HG03025 (cell line): ENCODE measurements at regions not wholly inside any gene's neighbourhood (a gene's known extent, or its start where the extent isn't known, plus 50 kb on each side); places are given as distances from the start of the nearest gene placed in this dataset.
"Not testable (repeated sequence)": the region's sequence is repeated elsewhere in the genome, so short reads cannot be mapped to it uniquely, and the experiment has no call there.

Source experiments
- ATAC-seq: cut with Tn5 transposase; IDR thresholded peaks from one replicate; pipeline ENCODE4 v1.9.1; 2021; ENCODE audit warnings: mild to moderate bottlenecking, moderate library complexity; ENCODE audit not compliant: unreplicated experiment, low FRiP score

DNA sequence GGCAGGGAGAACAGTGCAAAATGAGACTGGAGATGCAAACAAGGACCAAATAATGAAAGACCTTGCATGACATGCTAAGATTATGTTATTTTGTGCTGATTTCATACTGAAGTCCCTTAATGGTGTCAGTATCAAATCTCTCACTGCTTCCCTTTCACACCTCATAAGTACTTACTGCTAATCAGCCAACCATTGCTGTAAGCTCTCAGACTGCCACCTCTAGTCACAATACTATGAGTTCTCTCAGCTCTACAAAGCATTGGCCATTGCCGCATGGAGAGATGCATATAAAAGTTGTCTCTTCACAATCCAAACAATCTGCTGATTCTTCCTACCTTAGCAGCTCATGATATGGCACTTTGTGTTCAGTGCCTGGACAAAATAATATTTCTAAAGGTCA, 375.4 kb downstream of the LTN1 start:
- ATAC-seq = no peak

DNA sequence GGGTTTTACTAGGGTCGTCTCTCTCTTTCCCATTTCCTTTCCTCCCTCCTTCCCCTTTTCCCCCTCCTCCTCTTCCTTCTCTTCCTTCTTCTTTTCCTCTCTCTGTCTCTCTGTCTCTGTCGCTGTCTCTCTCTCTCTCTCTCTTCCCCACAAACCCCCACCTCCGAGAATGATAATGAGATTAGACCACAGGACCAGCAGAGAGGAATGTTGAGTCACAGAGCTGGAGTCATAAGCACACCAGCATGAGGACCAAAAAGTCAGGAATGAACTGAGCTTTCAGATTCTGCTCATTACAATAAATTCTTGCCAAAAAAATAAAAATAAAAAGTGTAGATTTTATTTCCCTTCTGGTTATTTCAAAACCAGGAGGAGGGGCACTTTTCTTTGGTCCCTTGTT, 377.4 kb downstream of the LTN1 start:
- ATAC-seq = no peak

DNA sequence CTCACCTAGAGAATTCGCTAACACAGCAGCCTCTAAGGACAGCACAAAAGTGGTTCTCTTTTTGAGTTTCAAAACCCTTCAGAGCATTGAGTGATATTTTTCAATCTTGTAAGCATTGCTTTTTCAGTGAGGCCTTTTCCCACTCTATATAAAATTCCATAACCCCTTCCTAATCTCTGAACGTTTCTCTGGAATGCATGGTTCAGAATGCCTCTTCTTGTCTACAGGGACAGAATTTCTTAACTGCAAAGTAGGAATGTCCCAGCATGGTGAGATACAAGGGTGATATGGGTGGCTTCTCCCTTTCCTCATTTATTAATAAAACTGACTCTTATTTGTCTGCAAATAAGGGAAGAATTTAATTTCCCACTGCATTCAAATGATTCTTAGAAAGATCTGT, 377.9 kb downstream of the LTN1 start:
- no peak for ATAC-seq

GRCh38 chr21:28608646-28609045, 384.0 kb downstream of the LTN1 start:
- ATAC-seq = no peak

- ATAC-seq = no peak
These were observed 385.1 kb downstream of the LTN1 start for GRCh38 chr21:28607545-28607944.

DNA sequence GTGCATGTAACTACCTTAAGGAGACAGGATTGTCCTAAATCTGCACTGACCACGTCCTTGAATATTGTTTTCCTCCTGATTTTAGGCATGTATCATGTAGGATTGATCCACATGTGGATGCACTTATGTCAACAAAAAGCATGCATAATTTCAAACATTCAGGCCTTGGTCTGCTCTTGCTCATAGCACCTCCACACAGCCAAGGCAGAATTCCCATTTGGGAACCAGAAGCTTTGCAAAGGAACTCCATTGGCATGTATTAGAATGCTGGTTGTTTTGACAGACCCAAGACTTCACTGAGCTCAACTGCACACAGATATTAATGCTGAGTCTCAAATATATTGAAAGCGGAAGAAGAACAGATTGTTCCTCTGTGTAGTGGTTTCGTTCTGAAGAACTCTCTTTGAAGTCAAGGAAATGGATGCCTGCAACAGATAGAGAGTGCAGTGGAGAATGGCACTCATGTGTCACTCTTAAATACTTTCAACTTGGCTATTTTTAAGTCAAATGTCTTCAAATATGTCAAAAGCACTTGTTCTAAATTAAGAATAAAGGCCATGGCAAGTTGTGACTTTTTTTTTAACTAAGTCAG, 387.6 kb downstream of the LTN1 start:
- ATAC-seq = peak; percentile 88

DNA sequence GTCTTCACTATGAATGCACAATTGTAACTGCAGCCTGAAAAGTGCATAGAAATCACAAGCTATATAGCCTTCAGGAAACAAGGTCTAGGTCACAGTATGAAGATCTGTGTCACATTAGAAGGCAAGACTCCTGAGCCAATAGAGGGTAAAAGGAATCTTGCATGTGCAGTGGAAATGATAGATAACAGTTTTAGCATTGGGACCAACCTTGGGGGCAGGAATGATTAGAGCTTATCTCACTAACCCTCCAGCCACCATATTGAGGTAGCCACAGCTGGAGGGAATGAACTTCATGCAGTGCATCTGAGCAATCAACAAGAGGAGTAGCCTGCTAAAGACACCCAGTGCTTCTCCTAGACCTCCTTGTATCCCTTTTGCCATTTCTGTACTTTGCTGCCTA, 390.1 kb downstream of the LTN1 start:
- no peak for ATAC-seq

- ATAC-seq = no peak
These were observed 394.5 kb downstream of the LTN1 start for GRCh38 chr21:28598214-28598613.

GRCh38 chr21:28592205-28592865, 400.3 kb downstream of the LTN1 start:
- ATAC-seq = no peak

- ATAC-seq = no peak
These were observed 402.0 kb downstream of the LTN1 start for GRCh38 chr21:28590676-28591075.

GRCh38 chr21:28590026-28590425, 402.7 kb downstream of the LTN1 start:
- no peak for ATAC-seq

DNA sequence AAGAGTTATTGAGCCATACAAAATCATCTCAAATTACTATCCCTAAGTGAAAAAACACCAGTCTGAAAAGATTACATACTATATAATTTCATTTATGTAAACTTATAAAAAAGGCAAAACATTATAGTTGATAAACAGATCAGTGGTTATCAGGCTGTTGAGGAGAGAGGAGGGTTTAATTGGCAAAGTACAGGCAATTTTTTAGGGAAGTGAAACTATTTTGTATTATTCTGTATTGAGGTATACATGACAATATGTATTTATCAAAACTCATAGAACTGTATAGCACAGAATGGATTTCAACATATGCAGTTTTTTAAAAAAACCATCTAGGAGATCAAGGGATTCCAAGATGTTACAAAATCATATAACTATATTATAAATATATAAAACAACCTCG, 403.7 kb downstream of the LTN1 start:
- no peak for ATAC-seq

GRCh38 chr21:28587748-28588147, 404.9 kb downstream of the LTN1 start:
- no peak for ATAC-seq

GRCh38 chr21:28581976-28582375, 410.7 kb downstream of the LTN1 start:
- no peak for ATAC-seq

DNA sequence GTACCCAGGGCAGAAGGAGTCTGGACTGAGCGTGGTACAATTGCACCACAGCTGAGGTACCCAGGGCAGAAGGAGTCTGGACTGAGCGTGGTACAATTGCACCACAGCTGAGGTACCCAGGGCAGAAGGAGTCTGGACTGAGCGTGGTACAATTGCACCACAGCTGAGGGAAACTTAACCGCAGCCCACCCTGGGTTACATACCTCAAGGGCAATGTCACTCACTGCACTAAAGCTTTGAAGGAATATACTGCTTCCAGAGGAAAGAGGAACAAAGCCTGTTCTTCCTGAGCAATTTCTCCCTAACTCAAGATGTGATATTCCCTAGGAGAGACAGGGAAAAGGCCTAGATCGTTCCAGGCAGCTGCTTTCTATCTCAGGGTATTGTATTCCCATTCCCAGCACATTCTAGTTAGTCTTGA, 411.4 kb downstream of the LTN1 start:
- not testable (repeated sequence) for ATAC-seq

- ATAC-seq = no peak
These were observed 412.1 kb downstream of the LTN1 start for GRCh38 chr21:28580585-28580984.

DNA sequence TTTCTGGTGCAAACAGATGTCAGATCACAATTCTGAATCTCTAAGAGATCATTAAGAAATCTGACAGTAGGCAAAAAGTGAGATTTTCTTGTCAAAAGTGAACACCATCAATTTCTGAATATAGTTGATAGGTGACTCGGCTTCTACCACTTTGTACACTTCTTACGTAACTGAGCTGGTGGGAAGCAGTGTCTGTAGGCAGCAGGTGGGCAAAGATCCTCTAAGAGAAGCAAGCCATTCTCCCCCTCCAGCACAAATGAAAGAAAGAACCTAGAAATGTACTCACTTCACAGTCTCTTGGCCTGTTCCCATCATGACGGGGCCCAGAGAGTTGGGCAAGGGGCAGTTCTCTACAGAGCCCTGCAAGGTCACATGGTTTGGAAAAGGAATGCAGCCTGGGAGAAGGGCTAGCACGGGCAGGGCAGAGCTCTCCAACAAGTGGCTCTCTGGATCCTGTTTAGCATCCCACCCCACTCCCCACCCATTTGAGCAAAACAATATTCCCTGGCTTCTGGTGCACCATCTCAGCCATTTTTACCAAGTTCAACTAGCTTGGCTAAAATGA, 412.6 kb downstream of the LTN1 start:
- no peak for ATAC-seq

- no peak for ATAC-seq
These were observed 424.0 kb downstream of the LTN1 start for GRCh38 chr21:28568692-28569091.

GRCh38 chr21:28563933-28564332, 428.7 kb downstream of the LTN1 start:
- not testable (repeated sequence) for ATAC-seq

- ATAC-seq = no peak
These were observed 430.9 kb downstream of the LTN1 start for GRCh38 chr21:28561772-28562171.

GRCh38 chr21:28554660-28555475, 437.8 kb downstream of the LTN1 start:
- no peak for ATAC-seq
